ENCODE measurements at regions not wholly inside any gene's neighbourhood (a gene's known extent, or its start where the extent isn't known, plus 50 kb on each side); places are given as distances from the start of the nearest gene placed in this dataset.
"Not testable (repeated sequence)": the region's sequence is repeated elsewhere in the genome, so short reads cannot be mapped to it uniquely, and the experiment has no call there.

- no peak for TF ChIP-seq RAD21 (conservative IDR thresholded peaks at IDR 0.05)
- TF ChIP-seq TAF1 (IDR thresholded peaks at IDR 0.05; ENCODE audit: low read depth) = no peak
- TF ChIP-seq POLR2AphosphoS5 (IDR thresholded peaks at IDR 0.05) = no peak
- Histone ChIP-seq H3K36me3 (ENCODE audit: insufficient read depth, low read length) (no peaks in the 10 kb centered on the region), H3F3A (ENCODE audit: insufficient read depth, low read length, poor library complexity, severe bottlenecking) (no peaks in the 10 kb centered on the region), H3K9me3 (ENCODE audit: low read length) (no peaks in the 10 kb centered on the region), H3K79me2 (replicated peaks; ENCODE audit: insufficient read depth, low read length) (no peaks in the 10 kb centered on the region), H4K20me1 (ENCODE audit: insufficient read depth) (no peaks in the 10 kb centered on the region), H3K27me3 (ENCODE audit: insufficient read depth, low read depth, low read length) (no peaks in the 10 kb centered on the region), H3K9ac (ENCODE audit: low read length) (no peak overlapping the region), H3K4me2 (ENCODE audit: low read length) (no peak overlapping the region), H3K9me2 (ENCODE audit: insufficient read depth, low read length) (no peaks in the 10 kb centered on the region), H3K27ac (ENCODE audit: low read length) (no peak overlapping the region), H2AFZ (ENCODE audit: low read depth, low read length) (no peak overlapping the region), H3K4me3 (ENCODE audit: low read length) (no peak overlapping the region)
Observed at GRCh38 chr16:63650550-63650949, 1471.3 kb downstream of the CDH11 start.

- not testable (repeated sequence) for H3K27ac ChIP-seq (ENCODE audit: low read length); H3K9me2 ChIP-seq (ENCODE audit: insufficient read depth, low read length); H3K9me3 ChIP-seq (ENCODE audit: low read length); H3K79me2 ChIP-seq (replicated peaks; ENCODE audit: insufficient read depth, low read length); H3K36me3 ChIP-seq (ENCODE audit: insufficient read depth, low read length); H3K9ac ChIP-seq (ENCODE audit: low read length); H3F3A ChIP-seq (ENCODE audit: insufficient read depth, low read length, poor library complexity, severe bottlenecking); H2AFZ ChIP-seq (ENCODE audit: low read depth, low read length); H3K27me3 ChIP-seq (ENCODE audit: insufficient read depth, low read depth, low read length); H4K20me1 ChIP-seq (ENCODE audit: insufficient read depth); H3K4me3 ChIP-seq (ENCODE audit: low read length); H3K4me2 ChIP-seq (ENCODE audit: low read length)
Observed at GRCh38 chr16:63633706-63634445, 1488.0 kb downstream of the CDH11 start.

- H3K27ac ChIP-seq (ENCODE audit: low read length) = no peak overlapping the region
- H2AFZ ChIP-seq (ENCODE audit: low read depth, low read length) = no peak overlapping the region
- no peaks in the 10 kb centered on the region for H3K9me2 ChIP-seq (ENCODE audit: insufficient read depth, low read length)
Observed at GRCh38 chr16:63629272-63629671, 1492.6 kb downstream of the CDH11 start.

More at GRCh38 chr16:63629272-63629671, 1492.6 kb downstream of the CDH11 start:
- H3K27me3 ChIP-seq (ENCODE audit: insufficient read depth, low read depth, low read length) = no peaks in the 10 kb centered on the region
- no peak for TF ChIP-seq RAD21 (conservative IDR thresholded peaks at IDR 0.05)
- TF ChIP-seq EP300 (conservative IDR thresholded peaks at IDR 0.05; ENCODE audit: poor library complexity, severe bottlenecking) = no peak
- no peak for TF ChIP-seq POLR2AphosphoS5 (IDR thresholded peaks at IDR 0.05)
- no peak for TF ChIP-seq CTCF (IDR thresholded peaks at IDR 0.05; ENCODE audit: poor library complexity, severe bottlenecking)
- TF ChIP-seq EZH2 (IDR thresholded peaks at IDR 0.05; ENCODE audit: borderline replicate concordance, insufficient read depth, low read length, poor library complexity, severe bottlenecking) = no peak
- TF ChIP-seq REST (IDR thresholded peaks at IDR 0.05; ENCODE audit: borderline replicate concordance) = no peak
- TF ChIP-seq MXI1 (conservative IDR thresholded peaks at IDR 0.05; ENCODE audit: poor library complexity, severe bottlenecking) = no peak
- no peak for TF ChIP-seq SMC3 (conservative IDR thresholded peaks at IDR 0.05; ENCODE audit: poor library complexity)
- no peak for TF ChIP-seq TAF1 (IDR thresholded peaks at IDR 0.05; ENCODE audit: low read depth)
- H3K4me2 ChIP-seq (ENCODE audit: low read length) = no peak overlapping the region
- no peaks in the 10 kb centered on the region for H4K20me1 ChIP-seq (ENCODE audit: insufficient read depth)
- no peaks in the 10 kb centered on the region for H3K9me3 ChIP-seq (ENCODE audit: low read length)
- H3K79me2 ChIP-seq (replicated peaks; ENCODE audit: insufficient read depth, low read length) = no peaks in the 10 kb centered on the region
- no peaks in the 10 kb centered on the region for H3F3A ChIP-seq (ENCODE audit: insufficient read depth, low read length, poor library complexity, severe bottlenecking)
- no peaks in the 10 kb centered on the region for H3K36me3 ChIP-seq (ENCODE audit: insufficient read depth, low read length)
- H3K9ac ChIP-seq (ENCODE audit: low read length) = no peak overlapping the region
- no peak overlapping the region for H3K4me3 ChIP-seq (ENCODE audit: low read length)
